Activated T-helper 9 cell treated with anti-CD3 and anti-CD28 coated beads, Interleukin-2, amount 50 U/mL, for 16 hours (primary cell): ENCODE measurements at regions not wholly inside any gene's neighbourhood (a gene's known extent, or its start where the extent isn't known, plus 50 kb on each side); places are given as distances from the start of the nearest gene placed in this dataset.

Source experiments
- DNase-seq: peaks from one replicate; pipeline ENCODE4 v3.0.0-alpha.2; 2020; ENCODE audit warnings: low read depth

DNA sequence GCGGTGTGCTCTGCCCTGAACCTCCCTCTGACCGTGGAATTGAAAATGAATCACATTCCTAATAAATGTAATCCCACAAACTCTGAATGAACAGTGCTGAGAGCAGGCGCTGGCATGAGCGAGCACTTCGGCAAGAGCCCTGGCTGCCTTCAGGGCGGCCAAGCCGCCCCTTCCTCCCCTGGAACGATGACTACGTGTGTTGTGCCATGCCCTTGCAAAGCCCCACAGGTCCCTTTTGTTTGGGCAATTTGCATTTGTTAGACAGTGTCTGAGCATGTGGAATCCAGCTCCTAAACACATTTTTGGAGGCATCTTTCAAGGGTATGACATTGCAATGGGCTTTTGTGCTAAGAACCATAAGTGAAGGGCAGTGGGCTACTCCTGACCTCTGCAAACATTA, 95.6 kb upstream of the MKI67 start:
- no peak for DNase-seq

DNA sequence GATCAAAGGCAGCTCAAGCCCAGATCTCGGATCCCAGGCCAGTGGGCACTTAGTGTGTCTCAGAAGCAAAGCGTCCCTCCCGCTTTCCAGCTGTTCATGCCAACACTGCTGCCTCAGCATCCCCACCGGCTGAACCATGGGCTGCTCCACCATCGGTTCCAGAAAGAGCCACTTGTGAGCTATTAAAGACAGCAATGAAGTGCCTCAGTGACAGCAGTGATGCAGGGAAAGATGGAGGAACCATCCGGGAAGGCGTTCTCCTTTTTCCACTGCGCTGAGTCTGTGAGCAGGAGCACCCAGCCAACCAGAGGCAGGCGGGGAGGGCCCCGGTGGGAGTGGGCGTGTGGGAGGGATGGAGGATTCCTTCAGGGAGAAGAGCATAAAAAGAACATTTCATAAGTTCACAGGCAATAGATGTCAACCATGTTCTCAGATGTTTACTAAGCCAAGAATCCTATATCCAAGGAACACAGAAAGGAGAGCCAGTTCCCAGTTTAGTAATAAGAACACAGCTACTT, 96.2 kb upstream of the MKI67 start:
- no peak for DNase-seq

DNA sequence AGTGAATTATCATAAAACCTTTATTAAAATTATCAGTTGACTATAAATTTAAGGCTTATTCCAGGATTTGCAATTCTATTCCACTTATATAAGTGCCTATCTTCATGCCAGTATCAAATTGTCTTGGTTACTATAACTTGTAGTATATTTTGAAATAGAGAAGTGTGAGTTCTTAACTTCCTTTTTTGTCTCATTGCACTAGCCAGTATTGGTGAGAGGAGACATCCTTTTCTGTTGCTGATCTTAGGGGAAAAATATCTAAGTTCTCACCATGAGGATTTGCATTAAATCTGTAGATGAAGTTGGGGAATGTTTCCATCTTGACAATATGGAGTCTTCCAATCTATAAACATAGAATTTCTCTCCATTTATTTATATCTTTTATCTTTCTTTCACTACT, 104.2 kb upstream of the MKI67 start:
- DNase-seq: no peak

DNA sequence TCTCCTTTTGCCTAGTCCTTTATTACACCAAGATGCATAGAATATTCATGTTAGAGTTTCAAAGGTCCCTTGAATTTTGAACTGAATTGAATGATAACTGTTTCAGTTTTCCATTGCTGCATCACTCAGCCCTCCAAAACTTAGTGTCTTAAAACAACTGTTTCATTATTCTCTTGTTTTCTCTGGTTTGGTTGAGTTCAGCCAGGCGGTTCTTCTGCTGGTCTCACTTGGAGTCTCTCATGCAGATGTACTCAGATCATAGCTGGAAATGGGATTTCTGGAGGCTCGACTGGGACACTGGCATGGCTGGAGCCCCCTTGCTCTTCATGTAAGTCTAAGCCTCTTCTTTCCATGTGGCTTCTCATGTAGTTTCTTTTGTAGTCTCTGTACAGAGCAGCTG, 107.2 kb upstream of the MKI67 start:
- no peak for DNase-seq

DNA sequence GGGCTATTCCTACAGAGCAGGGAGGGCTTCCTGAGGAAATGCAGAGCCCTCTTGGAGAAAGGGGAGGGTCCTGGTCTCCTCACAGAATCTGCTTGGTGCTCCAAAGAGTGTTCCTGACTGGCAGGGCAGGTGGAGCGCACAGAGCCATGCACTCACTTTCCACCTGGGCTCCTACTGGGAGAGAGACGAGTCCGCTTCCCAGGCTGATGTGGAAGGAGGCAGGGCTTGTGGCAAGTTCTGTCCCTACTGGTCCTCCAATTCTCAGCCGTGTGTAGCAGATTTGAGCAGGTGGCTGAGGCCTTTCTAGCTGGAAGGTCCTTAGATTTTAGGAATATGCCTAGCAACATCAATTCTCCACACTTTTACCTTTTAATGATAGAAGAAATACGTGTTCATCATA, 111.5 kb upstream of the MKI67 start:
- DNase-seq: no peak

DNA sequence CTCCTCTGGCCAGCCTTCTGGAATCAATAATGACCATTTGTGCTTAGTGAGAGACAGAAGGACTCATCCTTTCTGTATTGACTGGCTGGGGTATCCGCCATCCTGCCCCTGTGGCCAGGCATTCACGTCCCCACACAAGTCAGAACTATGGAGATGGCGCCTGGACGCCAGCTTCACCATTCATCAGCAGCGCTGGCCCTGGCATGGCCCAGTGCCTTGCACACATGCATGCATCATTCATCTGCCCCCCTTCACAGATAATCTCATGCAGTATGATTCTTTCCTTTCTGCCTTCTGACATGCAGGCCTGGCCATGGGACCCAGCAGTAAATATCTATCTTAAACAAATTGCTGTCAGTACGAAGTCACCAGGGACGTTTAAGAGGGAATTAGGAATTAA, 114.8 kb upstream of the MKI67 start:
- no peak for DNase-seq

DNA sequence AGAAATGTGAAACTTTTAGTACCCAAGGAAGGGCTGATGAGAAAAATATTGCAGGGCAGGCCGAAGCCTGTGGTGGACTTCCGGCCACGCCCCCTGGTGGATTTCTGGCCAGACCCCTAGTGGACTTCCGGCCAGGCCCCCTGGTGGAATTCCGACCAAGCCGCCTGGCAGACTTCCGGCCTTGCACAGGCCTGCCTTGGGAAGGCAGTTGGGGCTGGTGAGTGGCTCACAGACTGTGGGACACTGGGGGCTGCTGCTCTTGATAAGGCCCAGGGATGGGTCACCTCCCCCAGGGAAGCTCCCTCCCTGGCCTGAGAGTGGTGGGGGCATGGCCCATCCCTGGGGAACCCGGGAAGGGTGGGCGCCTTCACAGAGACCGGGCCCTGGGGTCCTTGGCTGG, 116.4 kb upstream of the MKI67 start:
- DNase-seq: no peak

DNA sequence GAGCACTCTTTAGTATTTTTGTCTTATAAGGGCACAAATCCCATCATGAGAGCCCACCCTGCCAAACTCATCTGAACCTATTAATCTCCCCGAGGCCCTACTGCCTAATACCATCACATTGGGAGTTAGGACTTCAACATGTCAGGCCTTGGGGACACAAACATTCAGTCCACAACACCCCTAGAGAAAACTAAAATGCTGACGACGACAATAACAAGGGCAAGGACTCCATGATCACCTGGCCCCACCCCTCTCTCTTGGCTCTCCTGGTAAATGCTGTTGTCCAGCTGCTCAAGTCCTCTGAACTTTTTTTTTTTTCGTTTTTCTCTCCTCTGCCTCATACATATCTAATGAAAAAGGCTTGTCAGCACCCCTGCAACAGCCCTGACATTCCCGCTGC, 118.8 kb upstream of the MKI67 start:
- no peak for DNase-seq

DNA sequence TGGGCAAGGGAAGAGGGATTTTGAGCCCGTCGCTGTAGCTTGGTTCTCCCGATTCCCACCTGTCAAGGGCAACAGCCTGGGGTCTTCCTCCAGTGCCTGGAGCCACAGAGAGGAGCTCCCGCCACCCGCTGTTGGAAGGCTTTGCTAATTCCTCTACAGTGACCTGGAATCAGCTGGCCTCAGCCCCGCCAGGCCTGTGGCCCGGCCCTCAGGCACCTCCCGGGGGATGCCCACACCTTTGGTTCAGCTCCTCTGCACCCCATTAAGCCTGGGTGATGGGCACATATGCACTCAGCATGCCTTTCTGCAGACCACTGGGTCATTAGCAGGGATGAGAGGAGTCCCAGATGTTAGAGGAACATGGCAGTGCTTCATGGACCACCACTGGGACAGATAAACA, 121.4 kb upstream of the MKI67 start:
- no peak for DNase-seq

DNA sequence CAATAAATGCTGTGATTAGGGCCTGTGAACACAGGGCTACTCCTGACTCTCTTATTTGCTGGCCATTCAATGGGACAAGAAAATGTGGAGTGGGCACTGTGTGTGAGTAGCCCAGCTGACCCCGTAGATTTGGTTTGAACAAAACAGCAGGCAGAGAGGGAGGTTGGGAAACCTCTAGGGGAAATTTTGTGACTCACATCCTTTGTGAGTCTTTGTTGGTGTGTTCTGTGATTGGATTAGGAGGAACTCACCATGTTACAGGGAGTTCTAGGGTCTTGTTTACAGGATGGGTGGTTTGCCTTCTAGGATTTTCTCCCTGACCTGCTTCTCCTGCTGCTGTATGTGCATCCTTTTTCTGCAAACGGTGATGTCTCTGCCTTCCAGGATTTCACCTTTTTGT, 128.3 kb upstream of the MKI67 start:
- no peak for DNase-seq

DNA sequence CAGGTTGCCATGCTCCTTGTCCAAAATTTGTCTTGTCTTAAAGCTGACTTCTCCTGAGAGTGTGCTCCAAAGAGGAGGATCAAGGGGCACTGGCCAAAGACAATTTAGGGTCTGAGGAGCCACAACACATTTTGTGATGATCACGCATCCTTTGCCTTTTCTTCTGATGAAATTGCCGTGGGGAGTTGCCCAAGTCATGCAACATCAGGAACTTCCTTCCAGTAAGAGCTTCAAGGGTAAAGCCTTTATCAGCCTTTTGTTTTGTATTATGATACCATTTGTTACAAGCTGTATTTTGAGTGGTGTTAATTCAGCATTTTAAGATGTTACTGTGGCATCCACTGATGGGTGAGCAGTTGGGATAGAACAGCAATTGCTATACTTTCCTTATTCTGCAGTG, 131.2 kb upstream of the MKI67 start:
- DNase-seq: no peak

DNA sequence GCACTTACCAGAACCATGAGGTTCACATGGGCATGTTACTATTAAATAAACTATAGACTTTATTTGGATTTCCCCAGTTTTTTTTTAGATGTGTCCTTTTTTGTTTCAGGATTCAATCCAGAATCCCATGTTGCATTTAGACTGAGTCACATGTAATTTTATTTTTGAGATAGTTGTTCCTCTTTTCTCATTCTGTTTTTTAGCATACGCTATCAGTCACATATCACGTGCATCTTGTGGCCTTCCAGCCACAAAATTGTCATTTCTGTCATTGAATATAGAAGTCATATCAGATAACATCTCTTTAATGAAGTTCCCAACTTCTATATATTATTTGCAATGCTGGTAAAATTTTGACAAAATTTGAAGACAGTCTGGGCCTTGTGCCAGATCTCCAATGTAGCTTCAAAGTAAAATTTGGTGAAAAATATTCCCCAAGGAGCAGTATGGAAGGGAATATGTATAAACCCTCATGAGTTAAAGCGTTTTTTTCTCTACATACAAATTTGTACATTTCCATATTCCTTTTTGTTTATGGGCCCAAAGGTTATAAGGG, 132.3 kb upstream of the MKI67 start:
- DNase-seq: no peak

DNA sequence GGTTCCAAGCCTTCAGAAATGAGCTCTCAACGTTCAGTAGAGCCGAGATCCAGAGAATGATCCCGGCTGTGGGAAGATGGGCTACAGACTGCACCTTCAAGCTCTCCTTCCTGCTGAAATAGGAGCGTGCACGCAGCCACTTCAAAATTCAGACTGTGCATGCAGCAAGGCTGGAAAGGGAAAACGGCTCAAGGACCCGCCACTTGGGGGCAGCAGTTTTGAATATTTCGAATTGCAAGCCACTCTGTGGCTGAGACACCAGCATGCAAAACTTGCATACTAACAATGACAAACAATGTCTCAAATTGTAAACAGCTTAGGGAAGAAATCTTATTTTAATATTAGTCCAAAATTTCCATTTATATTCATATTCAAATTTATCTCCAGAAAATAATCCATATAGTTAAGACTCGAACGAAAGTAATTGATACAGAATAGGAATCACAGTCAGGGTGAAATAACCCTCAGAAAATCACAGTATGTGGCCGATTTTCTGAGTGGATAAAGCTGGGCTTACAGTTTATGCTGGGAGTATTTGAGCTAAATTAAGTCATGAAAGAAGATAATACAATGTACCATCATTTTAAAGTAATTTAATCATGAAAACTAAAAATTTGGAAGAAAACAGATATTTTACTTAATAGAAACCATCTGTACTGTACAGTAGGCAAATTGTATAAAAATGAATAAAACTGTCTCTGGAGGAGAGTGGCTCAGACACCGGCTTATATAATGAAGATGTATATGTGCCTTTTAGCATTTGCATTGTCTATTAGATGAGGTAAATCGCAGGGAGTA, 137.9 kb upstream of the MKI67 start:
- DNase-seq: peak; percentile 3

DNA sequence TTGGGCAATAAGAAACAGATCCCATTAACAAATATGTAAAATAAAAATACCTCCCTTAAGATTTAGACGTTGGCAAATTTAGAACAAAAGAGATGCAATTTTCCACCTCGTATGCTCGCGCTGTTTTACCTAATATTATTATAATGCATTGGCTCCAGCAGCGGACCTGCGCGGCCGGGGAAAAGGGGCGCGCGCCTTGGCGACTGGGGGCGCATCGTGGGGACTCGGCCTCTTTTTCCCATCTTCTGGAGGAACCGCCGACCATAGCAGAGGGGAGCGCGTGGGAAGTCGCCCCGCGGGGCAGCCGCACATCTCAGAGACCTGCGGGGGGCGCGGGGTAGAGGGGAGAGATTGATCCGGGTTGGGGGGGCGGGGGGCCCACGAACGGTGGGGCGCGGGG, 139.4 kb upstream of the MKI67 start:
- no peak for DNase-seq

DNA sequence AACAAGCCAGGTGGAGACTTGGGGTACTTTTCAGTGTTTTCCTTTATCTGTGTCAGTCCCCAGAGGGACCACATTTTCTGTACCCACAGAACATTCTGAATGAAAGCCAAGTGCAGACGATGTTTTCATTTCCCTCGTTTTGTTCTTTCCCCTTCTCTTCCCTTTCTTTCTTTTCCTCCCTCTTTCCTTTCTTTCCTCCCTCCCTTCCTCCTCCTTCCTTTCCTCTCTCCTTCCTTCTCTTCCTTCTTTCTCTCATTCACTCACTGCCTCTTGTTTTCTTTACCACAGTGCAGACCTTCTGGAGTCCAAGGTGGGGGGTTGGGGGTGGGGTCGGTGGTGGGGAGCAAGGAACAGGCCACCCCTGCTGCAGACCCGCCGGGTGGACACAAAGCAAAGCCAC, 141.4 kb upstream of the MKI67 start:
- no peak for DNase-seq

DNA sequence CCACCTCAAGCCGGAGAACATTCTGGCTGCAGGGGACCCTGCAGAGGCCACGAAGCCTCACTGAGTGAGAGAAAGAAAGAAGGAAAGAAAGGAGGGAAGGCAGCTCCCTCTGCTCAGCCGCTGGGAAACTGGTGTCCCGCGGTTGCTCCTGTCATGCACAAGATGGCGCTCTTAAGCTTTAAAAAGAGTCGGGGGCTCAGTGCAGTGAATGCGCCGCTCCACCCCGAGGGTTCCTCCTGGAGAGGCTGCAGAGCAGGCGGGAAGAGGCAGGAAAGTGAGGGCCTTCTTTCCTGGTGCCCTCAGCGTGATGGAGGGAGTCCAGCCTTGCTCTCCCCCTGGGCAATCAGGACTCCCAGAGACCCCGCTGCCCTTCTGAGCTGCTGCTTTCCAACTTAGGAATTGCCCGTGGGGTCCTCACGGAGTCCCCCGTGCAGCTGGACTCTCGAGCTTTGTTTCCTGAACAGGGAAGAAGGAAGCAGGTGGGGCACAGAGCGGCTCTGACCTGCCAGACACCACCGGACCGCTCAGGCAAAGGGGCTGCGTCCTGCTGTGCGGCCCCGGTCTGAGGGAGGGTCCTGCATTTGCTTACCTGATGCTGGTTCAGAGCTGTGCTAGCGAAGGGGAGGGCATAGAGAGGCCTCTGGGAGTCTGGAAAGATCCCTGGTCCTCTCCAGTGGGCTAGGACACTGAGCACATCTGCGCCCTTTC, 141.9 kb upstream of the MKI67 start:
- DNase-seq: no peak

DNA sequence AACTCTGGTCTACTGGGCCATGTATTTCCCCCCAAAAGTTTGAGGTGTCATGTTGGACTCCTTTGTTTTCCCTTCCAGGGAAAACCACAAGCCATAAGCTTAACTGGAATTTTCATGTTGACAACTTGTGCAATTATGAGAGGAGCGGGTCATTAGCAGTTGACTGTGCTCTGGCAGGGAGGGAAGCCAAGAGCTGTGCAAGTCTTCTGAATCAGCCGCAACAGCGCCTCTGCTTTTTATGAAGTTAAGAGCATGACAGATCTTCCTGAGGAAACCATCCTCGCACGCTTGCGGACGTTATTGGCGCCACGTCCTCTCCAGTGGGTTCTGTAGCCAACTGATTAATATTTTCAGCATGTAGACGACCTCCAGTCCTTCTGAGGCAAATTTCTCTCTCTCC, 148.7 kb upstream of the MKI67 start:
- no peak for DNase-seq

DNA sequence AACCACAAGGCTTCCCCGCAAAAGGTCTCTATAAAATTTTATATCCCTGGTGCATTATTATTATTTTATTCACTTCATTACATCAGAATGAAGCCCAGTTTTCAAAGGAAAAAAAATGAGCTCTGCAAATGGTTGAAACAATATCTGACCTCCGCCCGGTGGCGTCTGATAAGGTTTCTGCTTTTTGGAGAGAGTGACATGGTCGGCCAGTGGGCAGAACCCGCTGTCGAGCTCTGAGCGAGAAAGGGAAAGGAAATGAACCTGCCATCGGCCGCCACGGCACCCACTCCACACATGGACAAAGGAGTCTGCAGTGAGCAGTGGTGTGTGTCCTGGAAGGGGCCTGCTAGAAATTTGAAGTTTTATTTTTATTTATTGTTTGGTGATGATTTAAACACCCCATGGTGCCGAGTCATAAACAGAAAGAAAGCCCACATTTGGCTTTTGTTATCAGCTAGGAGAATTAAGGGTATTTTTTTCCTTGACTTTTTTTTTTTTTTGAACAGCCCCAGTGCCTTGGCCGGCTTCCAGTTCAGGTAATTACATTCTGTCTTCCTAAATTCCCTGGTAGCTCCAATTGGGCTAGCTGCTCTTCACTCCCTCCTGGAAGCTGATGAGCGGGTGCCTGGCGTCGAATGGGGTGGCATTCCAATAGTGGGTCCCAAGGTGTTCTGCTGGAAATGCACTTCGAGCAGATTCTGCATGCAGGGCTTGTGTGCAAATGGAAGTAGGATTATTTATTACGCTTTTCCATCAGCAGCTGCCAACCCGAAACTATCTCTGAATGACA, 149.4 kb upstream of the MKI67 start:
- DNase-seq: no peak

DNA sequence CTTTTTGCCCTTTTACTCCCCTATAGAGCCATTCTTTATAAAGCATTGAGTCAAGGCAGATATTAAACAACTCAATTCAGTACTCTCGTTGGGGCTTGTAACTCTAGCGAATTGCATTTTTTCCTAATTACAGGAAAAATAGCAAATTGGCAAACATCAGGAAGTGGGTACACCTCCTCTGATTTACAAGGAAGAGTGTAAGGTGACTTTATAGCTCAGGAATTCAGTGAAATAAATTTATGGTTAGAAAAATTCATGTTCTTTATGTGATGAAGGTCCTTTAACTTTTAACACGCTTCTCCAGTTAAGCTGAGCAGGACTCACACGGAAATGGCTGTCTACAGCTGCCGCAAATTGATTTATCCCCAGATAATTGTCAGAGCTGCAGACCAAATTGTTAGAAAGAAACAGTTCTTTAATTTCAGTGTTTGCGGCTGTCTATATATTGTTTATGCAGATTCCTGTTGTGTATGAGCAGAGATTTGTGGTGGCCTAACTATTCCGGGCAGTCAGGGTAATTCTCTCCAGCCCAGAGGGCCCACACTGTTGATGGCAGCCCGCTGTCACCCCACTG, 151.1 kb upstream of the MKI67 start:
- no peak for DNase-seq

DNA sequence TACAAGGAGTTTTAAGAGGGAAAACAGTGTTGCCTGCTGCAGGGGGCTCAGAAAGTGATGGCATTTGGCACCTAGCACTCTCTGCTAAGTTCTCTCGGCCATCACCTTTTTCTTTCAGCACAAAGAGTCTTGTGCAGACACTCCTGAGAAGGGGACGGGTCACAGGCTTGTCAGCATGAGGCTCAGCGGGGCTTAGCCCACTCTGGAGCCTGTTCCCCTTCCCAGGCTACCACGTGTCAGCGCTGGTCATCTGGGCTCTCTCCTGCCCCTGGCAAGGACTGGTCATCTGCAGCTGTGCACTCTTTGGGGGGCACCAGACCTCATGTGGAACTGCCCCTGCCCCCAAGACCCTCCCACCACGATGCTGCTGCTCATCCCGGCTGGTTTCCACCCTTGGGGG, 152.1 kb upstream of the MKI67 start:
- DNase-seq: no peak

DNA sequence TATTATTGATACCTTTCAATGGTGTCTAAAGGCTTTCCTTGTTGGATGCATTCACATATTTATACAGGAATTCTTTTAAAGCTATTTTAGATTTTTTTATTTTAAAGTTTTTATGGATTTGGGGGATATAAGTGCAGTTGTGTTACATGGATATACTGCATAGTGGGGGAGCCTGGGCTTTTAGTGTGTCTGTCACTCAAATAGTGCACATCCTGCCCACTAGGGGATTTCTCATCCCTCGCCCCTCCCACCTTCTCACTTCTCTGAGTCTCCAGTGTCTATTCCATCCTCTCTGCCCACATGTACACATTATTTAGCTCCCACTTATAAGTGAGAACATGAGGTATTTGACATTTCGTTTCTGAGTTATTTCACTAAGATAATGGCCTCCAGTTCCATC, 154.0 kb upstream of the MKI67 start:
- DNase-seq: no peak

DNA sequence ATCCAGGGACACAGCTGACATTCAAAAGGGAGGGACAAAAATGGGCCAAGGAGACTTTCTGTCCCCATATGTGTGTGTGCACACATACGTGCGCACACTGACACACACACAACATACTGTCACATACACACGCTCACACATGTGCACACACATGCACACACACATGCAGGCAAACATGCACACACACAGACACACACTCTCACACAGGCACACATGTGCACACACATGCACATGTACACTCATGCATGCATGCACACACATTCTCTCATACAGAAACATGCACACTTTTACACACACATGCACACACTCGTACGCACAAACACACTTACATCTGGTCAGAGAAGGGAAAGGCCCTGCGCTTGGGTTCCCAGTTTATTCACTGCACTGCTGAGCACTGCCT, 155.1 kb upstream of the MKI67 start:
- DNase-seq: no peak
